NCI-H2171 (cell line): ENCODE measurements at regions not wholly inside any gene's neighbourhood (a gene's known extent, or its start where the extent isn't known, plus 50 kb on each side); places are given as distances from the start of the nearest gene placed in this dataset.
"Not testable (repeated sequence)": the region's sequence is repeated elsewhere in the genome, so short reads cannot be mapped to it uniquely, and the experiment has no call there.

ENCODE experiments used
- DNase-seq: peaks from one replicate; lab custom pipeline; 2025; lab: John Stamatoyannopoulos, UW

GRCh38 chr14:104481323-104481722 lies 98.2 kb upstream of the C14orf180 start:
- DNase-seq: no peak

- DNase-seq: not testable (repeated sequence)
These were observed 97.5 kb upstream of the C14orf180 start for GRCh38 chr14:104482017-104482416.

- no peak for DNase-seq
These were observed 93.2 kb upstream of the C14orf180 start for GRCh38 chr14:104486222-104486923.

GRCh38 chr14:104494483-104494882 lies 85.1 kb upstream of the C14orf180 start:
- no peak for DNase-seq

- no peak for DNase-seq
These were observed 83.5 kb upstream of the C14orf180 start for GRCh38 chr14:104496095-104496494.

GRCh38 chr14:104499784-104500760 lies 79.5 kb upstream of the C14orf180 start:
- DNase-seq: no peak

GRCh38 chr14:104502060-104502459 lies 77.5 kb upstream of the C14orf180 start:
- no peak for DNase-seq

- DNase-seq: no peak
These were observed 75.9 kb upstream of the C14orf180 start for GRCh38 chr14:104503691-104504090.

GRCh38 chr14:104504172-104504735 lies 75.3 kb upstream of the C14orf180 start:
- DNase-seq: no peak

- DNase-seq: no peak
These were observed 74.2 kb upstream of the C14orf180 start for GRCh38 chr14:104505085-104506074.

- no peak for DNase-seq
These were observed 72.9 kb upstream of the C14orf180 start for GRCh38 chr14:104506461-104507253.

GRCh38 chr14:104507443-104507842 lies 72.1 kb upstream of the C14orf180 start:
- DNase-seq: no peak

- no peak for DNase-seq
These were observed 69.9 kb upstream of the C14orf180 start for GRCh38 chr14:104509673-104510072.

- no peak for DNase-seq
These were observed 69.3 kb upstream of the C14orf180 start for GRCh38 chr14:104510216-104510615.

GRCh38 chr14:104510794-104511611 lies 68.6 kb upstream of the C14orf180 start:
- DNase-seq: no peak

- no peak for DNase-seq
These were observed 67.5 kb upstream of the C14orf180 start for GRCh38 chr14:104512061-104512460.

GRCh38 chr14:104512771-104513640 lies 66.6 kb upstream of the C14orf180 start:
- DNase-seq: no peak

GRCh38 chr14:104513641-104514046 lies 65.9 kb upstream of the C14orf180 start:
- no peak for DNase-seq
